ENCODE measurements at regions not wholly inside any gene's neighbourhood (a gene's known extent, or its start where the extent isn't known, plus 50 kb on each side); places are given as distances from the start of the nearest gene placed in this dataset.
"Not testable (repeated sequence)": the region's sequence is repeated elsewhere in the genome, so short reads cannot be mapped to it uniquely, and the experiment has no call there.

DNA sequence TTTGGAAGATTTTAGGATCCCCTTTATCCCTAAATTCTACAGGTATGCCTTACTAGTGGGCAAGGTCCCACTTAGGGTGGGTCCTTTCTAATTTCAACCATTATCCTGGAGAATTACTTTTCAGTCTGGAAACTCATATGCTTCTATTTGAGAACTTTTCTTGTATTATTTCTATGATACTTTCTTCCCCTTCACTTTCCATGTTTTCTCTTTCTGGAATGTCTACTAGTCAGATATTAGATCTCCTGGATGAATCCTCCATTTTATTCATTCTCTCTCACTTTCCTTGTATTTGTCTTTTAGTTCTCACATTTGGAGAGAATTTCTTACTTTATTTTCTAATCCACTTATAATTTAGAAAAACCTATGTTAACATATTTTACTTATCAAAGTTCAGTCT lies 83.9 kb upstream of the SIPA1L2 start:
- DNase-seq (ENCODE audit: low read depth): no peak

GRCh38 chr1:232715154-232715553 lies 85.2 kb upstream of the SIPA1L2 start:
- no peak for DNase-seq (ENCODE audit: low read depth)

DNA sequence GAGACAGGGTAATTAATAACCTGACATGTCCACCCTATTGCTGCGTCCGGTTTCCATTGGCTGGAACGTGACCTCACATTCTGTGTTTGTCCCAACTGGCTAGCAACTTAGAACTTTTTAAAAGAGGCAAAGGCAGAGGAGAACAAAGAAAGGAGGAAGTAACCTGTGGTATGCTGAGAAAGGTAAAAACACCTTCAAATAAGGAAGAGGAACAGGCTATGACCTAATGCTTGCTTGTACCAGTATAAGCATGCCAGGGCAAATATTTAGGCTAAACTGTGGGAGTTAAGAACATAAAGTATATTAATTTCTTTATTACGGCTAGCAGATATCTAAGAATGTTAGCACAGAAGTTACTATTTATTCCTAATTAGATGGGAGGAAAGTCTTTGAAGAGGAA lies 87.3 kb upstream of the MAP10 start:
- DNase-seq (ENCODE audit: low read depth): not testable (repeated sequence)

- DNase-seq (ENCODE audit: low read depth): no peak
Measured at GRCh38 chr1:232718928-232719927, 86.0 kb upstream of the MAP10 start.

DNA sequence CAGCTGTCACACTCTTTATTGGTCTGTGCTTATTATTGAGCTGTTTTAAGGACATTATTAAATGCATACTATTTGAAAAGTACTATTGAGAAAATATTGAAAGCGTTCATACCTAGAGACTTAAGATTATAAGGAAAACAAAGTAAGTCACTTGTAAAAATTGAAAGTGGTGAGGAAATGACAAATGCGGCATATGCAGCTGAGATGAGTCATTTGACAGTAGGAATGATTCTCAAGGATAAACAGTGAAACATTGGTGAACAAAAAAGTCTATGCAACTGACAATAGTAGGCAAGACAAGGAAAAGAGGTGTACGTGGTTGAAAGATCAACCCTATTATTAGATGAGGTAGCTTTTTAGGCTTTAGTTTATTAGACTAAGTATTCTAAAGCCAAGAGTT lies 82.6 kb upstream of the MAP10 start:
- no peak for DNase-seq (ENCODE audit: low read depth)

GRCh38 chr1:232725305-232726047 lies 79.7 kb upstream of the MAP10 start:
- DNase-seq (ENCODE audit: low read depth): no peak

GRCh38 chr1:232726048-232726779 lies 79.0 kb upstream of the MAP10 start:
- DNase-seq (ENCODE audit: low read depth): no peak

- DNase-seq (ENCODE audit: low read depth): peak; percentile 40
Measured at GRCh38 chr1:232728507-232729263, 76.5 kb upstream of the MAP10 start.

DNA sequence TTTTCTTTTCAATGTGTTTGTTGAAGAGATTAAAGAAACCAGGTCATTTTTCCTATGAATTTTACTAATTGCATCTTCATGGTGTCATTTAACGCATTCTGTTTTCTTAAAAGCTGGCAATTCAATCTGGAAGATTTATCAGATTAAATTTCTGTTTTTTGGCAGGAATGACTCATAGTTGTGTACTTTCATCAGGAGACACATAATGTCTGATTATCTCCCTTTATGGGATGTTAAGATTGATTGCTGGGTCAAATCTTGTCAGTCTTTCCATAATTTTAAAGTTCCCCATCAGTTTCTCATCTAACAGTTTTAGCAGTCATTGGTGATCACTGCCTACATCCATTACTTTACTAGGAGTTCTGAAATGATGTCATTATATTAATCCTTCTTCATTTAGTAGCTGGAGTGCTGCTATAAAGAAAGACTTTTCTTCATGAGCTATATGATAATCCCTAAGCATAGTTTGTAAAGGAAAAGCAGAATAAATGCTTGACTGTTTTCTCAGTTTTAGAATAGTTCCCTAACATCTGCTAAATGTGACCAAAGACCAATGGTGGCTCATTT lies 72.8 kb upstream of the MAP10 start:
- no peak for DNase-seq (ENCODE audit: low read depth)

DNA sequence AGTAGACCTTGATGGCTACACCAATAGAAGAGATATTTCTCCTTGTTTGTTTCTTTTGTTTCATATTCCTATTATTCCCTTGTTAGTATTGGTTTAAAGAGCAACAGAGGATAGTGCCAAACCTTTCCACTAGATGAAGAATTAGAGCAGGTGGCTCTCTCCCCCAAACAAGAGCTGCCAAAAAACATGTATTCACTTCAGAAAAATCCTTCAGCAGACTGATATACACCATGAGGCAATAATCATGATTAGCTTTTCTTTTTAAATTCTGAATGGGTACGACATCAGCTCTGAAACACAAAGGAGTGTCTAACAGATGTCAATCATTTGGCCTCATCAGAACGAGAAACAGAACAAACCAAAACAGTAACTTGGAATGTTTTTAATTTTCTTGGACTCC lies 67.3 kb upstream of the MAP10 start:
- DNase-seq (ENCODE audit: low read depth): no peak

DNA sequence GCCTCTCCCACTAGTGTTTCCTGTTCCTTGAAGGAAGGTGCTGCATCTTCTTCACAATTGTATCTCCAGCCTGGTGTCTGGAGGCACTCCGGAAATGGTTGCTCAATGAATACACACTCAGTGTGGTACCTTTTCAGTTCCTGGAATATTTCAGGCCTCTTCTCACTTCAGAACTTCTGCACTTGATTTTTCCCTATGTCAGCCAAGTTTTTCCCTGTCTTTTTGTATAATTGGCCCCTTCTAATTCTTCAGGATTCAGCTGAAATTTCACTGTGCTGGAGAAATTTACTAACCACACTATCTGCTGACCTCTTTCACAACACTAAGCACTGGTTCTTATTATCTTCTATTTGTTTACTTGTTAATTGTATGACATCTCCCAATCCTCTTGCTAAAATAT lies 61.2 kb upstream of the MAP10 start:
- DNase-seq (ENCODE audit: low read depth): no peak

DNA sequence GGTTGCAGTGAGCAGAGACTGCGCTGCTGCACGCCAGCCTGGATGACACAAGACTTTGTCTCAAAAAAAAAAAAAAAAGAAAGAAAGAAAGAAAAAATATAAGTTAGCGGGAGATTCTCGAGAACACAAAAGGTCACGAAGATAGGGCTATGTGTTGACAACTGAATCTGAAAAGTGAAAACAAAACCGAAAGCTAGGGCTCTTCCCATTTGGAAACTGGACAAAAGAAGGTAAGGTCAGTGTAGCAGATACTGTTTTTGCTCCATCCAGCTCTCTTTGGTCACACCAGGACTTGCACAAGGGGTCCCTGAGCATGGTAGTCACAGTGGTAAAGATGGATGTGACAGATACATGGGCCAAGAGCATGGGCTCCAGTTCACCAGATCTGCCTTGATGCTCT lies 60.4 kb upstream of the MAP10 start:
- DNase-seq (ENCODE audit: low read depth): no peak

- DNase-seq (ENCODE audit: low read depth): not testable (repeated sequence)
Measured at GRCh38 chr1:232745698-232746097, 59.5 kb upstream of the MAP10 start.

DNA sequence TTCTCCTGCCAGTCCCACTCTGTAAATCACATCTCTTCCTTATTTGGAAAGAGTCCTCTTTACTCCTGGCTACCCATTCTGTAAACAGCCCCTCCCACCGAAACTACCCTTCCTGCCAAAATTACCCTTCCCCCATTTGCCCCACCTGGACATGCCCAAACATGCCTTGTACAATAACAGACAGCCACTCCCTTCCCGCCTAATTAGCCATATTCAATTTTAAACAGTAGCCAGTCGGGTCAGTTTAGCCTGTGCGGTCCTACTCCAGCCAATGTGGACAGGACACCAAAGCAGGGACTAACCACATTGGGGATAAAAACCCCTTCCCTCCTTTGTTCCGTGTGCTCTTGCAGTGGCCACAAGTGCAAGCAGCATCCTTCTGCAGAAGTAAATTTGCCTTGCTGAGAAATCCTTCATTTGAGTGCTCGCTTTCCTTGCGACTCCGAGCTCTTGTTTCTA lies 56.3 kb upstream of the MAP10 start:
- no peak for DNase-seq (ENCODE audit: low read depth)

DNA sequence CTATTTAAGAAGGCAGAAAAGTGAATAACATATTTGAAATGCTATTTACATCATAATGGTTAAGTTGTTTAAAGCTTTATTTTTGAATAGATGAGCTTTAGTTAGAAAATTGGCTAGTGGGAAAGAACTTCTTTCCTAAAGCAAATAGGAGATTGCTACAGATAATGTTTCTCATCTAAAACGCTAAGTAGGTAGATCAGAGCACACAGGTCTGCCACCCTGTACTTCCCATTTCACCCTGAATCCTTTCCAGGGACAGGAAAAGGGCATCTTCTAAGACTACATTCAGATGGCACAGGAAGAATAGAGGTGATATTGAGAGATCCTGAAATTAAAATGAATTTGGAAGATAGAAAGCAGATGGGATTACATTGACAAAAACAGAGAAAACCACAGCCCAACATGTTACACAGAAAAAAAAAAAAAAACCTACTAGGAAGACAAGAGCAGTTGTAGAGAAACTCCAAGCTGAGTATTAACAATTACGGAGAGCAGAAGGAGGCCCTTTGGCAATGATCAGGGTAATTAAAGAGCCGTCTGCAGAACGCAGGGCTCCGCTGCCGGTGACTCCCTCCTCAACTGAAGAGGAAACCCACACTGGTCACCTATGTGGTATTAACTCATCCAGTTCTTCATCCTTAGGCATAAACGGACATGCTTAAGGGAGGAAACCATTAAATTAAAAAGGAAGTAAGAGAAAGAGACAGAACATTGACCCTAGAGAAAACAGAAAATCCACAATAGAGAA lies 53.6 kb upstream of the MAP10 start:
- DNase-seq (ENCODE audit: low read depth): no peak

DNA sequence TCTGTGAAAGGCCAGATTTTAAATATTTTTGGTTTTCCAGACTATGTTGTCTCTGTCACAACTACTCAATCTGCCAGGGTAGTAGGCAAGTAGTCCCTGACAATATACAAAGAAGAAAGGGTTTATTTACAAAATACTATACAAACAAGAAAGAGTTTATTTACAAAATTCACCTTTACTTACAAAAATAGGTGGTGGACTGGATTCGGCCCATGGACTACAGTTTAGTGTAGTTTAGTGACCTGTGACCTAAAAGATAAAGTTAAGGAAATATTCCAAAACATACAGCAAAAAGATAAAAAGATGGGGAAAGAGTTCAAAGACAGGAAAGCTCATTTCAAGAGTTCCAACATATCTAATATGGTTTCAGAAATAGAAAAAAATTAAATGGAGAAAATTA lies 52.9 kb upstream of the MAP10 start:
- no peak for DNase-seq (ENCODE audit: low read depth)

DNA sequence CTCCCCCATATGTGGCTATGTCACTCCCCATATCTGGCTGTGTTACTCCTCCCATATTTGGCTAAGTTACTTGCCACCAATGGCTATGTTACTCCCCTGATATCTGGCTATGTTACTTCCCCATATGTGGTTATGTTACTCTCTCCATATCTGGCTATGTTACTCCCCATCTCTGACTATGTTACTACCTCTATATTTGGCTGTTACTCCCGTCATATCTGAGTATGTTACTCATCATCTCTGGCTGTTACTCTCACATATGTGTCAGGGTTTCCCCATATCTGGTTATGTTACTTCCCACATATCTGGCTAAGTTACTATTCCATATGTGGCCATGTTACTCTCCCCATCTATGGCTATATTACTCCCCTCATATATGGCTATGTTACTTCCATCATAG lies 50.3 kb upstream of the MAP10 start:
- DNase-seq (ENCODE audit: low read depth): no peak

All from forelimb muscle (tissue), 1 donor.